Vagina (tissue), 2 donors: ENCODE measurements at regions not wholly inside any gene's neighbourhood (a gene's known extent, or its start where the extent isn't known, plus 50 kb on each side); places are given as distances from the start of the nearest gene placed in this dataset.

Experiments
- DNase-seq, 2 donors: peaks; one replicate each; pipeline ENCODE4 v3.0.0-alpha.2; 2017; ENCODE audit errors: extremely low spot score in 2 of 2
- H3K27ac ChIP-seq: fragments of 200-600 bp; sonication (generic); one replicate; pipeline ENCODE4 v1.5.1; 2019
- H3K27me3 ChIP-seq: fragments of 200-600 bp; sonication (generic); one replicate; pipeline ENCODE4 v1.5.1; 2019
- H3K36me3 ChIP-seq, 2 donors: fragments of 200-600 bp; sonication (generic); one replicate each; pipeline ENCODE4 v1.5.1; 2017 to 2019
- H3K4me1 ChIP-seq: fragments of 200-600 bp; sonication (generic); one replicate; pipeline ENCODE4 v1.5.1; 2019
- H3K4me3 ChIP-seq, 2 donors: fragments of 200-600 bp; sonication (generic); 1 replicate in 1 of 2; 2 replicates in 1 of 2; pipeline ENCODE4 v1.5.1; 2016 to 2019
- H3K9me3 ChIP-seq: fragments of 200-600 bp; sonication (generic); one replicate; pipeline ENCODE4 v1.5.1; 2019
- CTCF ChIP-seq, 3 experiments: fragments of 450-650 bp in 2 of 3; fragments of 200-600 bp in 1 of 3; sonication (generic) in 1 of 3; IDR thresholded peaks; one replicate each; pipeline ENCODE4 v1.5.1; 2017 to 2019; ENCODE audit warnings: antibody characterized with exemption in 3 of 3, mild to moderate bottlenecking in 2 of 3, moderate library complexity in 2 of 3
- POLR2A ChIP-seq, 2 donors: fragments of 450-650 bp; IDR thresholded peaks; one replicate each; pipeline ENCODE4 v1.6.1; 2017; ENCODE audit warnings: antibody characterized with exemption in 2 of 2, mild to moderate bottlenecking in 2 of 2, moderate library complexity in 2 of 2
- POLR2AphosphoS5 ChIP-seq, 2 donors: sonication (generic); formaldehyde crosslinking; IDR thresholded peaks; one replicate each; pipeline ENCODE4 v1.9.0; 2017; ENCODE audit warnings: antibody characterized with exemption in 2 of 2, mild to moderate bottlenecking in 2 of 2, low read depth in 1 of 2; ENCODE audit not compliant: insufficient read depth in 1 of 2
- intact Hi-C: fragments of 100-400 bp; cut with DNase I; formaldehyde crosslinking; loops from one replicate; pipeline ENCODE4 v1.15.1; 2023

GRCh38 chr6:139602577-139602976 is 228.1 kb upstream of the CITED2 start:
- Histone ChIP-seq H3K27ac (no peak overlapping the region), H3K4me3 (no peak overlapping the region), H3K4me1 (peaks cover 14% of the 10 kb centered on the region), H3K9me3 (no peaks in the 10 kb centered on the region), H3K36me3 (no peaks in the 10 kb centered on the region), H3K27me3 (no peaks in the 10 kb centered on the region)
- no peak for DNase-seq
- TF ChIP-seq CTCF (IDR thresholded peaks at IDR 0.05) (no peak), POLR2AphosphoS5 (IDR thresholded peaks at IDR 0.05; ENCODE audit: insufficient read depth in 1 of 2, low read depth in 1 of 2) (no peak), POLR2A (IDR thresholded peaks at IDR 0.05) (no peak)
- intact Hi-C loops = no loop called here

- TF ChIP-seq POLR2A (IDR thresholded peaks at IDR 0.05) = no peak
- no peak for TF ChIP-seq CTCF (IDR thresholded peaks at IDR 0.05)
- no peak for TF ChIP-seq POLR2AphosphoS5 (IDR thresholded peaks at IDR 0.05; ENCODE audit: insufficient read depth in 1 of 2, low read depth in 1 of 2)
- Histone ChIP-seq H3K4me3 (no peak overlapping the region), H3K9me3 (no peaks in the 10 kb centered on the region), H3K27ac (no peak overlapping the region), H3K4me1 (peaks cover 21% of the 10 kb centered on the region), H3K27me3 (no peaks in the 10 kb centered on the region), H3K36me3 (no peaks in the 10 kb centered on the region)
- no peak for DNase-seq
- intact Hi-C loops = no loop called here
Measured at GRCh38 chr6:139600919-139601475, 226.5 kb upstream of the CITED2 start.

DNA sequence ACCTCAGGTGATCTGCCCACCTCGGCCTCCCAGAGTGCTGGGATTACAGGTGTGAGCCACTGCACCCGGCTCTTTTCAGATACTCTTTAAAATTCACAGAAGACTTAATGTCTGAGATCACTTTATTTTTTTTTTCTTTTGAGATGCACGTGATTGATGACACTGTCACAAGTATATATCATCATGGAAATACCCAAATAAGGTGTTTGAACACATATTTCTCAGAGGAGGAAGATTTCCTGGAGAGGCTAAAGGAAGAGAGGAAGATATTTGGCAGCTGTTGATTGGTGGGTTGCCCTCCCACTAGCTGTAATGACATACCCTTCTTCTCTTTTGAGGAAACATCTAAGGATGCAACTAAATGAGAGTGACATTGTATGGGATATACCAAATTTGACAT is 225.9 kb upstream of the CITED2 start:
- no peak for TF ChIP-seq CTCF (IDR thresholded peaks at IDR 0.05)
- TF ChIP-seq POLR2A (IDR thresholded peaks at IDR 0.05) = no peak
- no peak for TF ChIP-seq POLR2AphosphoS5 (IDR thresholded peaks at IDR 0.05; ENCODE audit: insufficient read depth in 1 of 2, low read depth in 1 of 2)
- H3K27ac ChIP-seq = no peak overlapping the region
- intact Hi-C loops = no loop called here

GRCh38 chr6:139597771-139598755 is 223.6 kb upstream of the CITED2 start:
- TF ChIP-seq CTCF (IDR thresholded peaks at IDR 0.05) (no peak), POLR2AphosphoS5 (IDR thresholded peaks at IDR 0.05; ENCODE audit: insufficient read depth in 1 of 2, low read depth in 1 of 2) (peak; percentile 31 to 53), POLR2A (IDR thresholded peaks at IDR 0.05) (no peak)
- no peak for DNase-seq
- Histone ChIP-seq H3K27me3 (no peaks in the 10 kb centered on the region), H3K36me3 (no peaks in the 10 kb centered on the region), H3K27ac (peak overlapping the region; percentile 37), H3K9me3 (no peaks in the 10 kb centered on the region), H3K4me1 (peaks cover 28% of the 10 kb centered on the region), H3K4me3 (no peak overlapping the region)
- intact Hi-C loops = loop anchor here (10.0 kb wide), 1 partner anchor 167 kb away; no protein-coding TSS in a partner anchor

More for the DNA sequence above, 225.9 kb upstream of the CITED2 start:
- no peak for DNase-seq
- Histone ChIP-seq H3K4me3 (no peak overlapping the region), H3K4me1 (peaks cover 26% of the 10 kb centered on the region), H3K9me3 (no peaks in the 10 kb centered on the region), H3K36me3 (no peaks in the 10 kb centered on the region), H3K27me3 (no peaks in the 10 kb centered on the region)
